Stimulated activated CD4-positive, alpha-beta T cell treated with anti-CD3 and anti-CD28 coated beads, Interleukin-4, amount 100 ng/mL, for 24 hours (primary cell): ENCODE measurements at regions not wholly inside any gene's neighbourhood (a gene's known extent, or its start where the extent isn't known, plus 50 kb on each side); places are given as distances from the start of the nearest gene placed in this dataset.

Source experiments
- DNase-seq: peaks from one replicate; pipeline ENCODE4 v3.0.0-alpha.2; 2020

- DNase-seq = no peak
These were observed 159.6 kb downstream of the SALL1 start for GRCh38 chr16:50991436-50991835.

GRCh38 chr16:50991006-50991405 lies 160.1 kb downstream of the SALL1 start:
- no peak for DNase-seq

- no peak for DNase-seq
These were observed 162.0 kb downstream of the SALL1 start for GRCh38 chr16:50989047-50989446.

- no peak for DNase-seq
These were observed 162.6 kb downstream of the SALL1 start for GRCh38 chr16:50988441-50988840.

GRCh38 chr16:50986453-50986852 lies 164.6 kb downstream of the SALL1 start:
- DNase-seq = no peak

- no peak for DNase-seq
These were observed 165.3 kb downstream of the SALL1 start for GRCh38 chr16:50985733-50986132.

- no peak for DNase-seq
These were observed 166.4 kb downstream of the SALL1 start for GRCh38 chr16:50984688-50985087.

- DNase-seq = no peak
These were observed 168.3 kb downstream of the SALL1 start for GRCh38 chr16:50982808-50983207.

GRCh38 chr16:50981951-50982350 lies 169.1 kb downstream of the SALL1 start:
- no peak for DNase-seq

GRCh38 chr16:50980666-50981065 lies 170.4 kb downstream of the SALL1 start:
- no peak for DNase-seq

GRCh38 chr16:50979806-50980620 lies 171.1 kb downstream of the SALL1 start:
- no peak for DNase-seq

- DNase-seq = no peak
These were observed 173.9 kb downstream of the SALL1 start for GRCh38 chr16:50977138-50977537.

- DNase-seq = no peak
These were observed 176.5 kb downstream of the SALL1 start for GRCh38 chr16:50974438-50975036.

- DNase-seq = no peak
These were observed 178.2 kb downstream of the SALL1 start for GRCh38 chr16:50972876-50973275.

GRCh38 chr16:50970281-50970680 lies 180.8 kb downstream of the SALL1 start:
- no peak for DNase-seq

- no peak for DNase-seq
These were observed 183.1 kb downstream of the SALL1 start for GRCh38 chr16:50967827-50968612.

- DNase-seq = no peak
These were observed 186.6 kb downstream of the SALL1 start for GRCh38 chr16:50964491-50964890.

- no peak for DNase-seq
These were observed 189.1 kb downstream of the SALL1 start for GRCh38 chr16:50961952-50962351.

- no peak for DNase-seq
These were observed 190.4 kb downstream of the SALL1 start for GRCh38 chr16:50960517-50961202.

GRCh38 chr16:50957056-50957455 lies 194.0 kb downstream of the SALL1 start:
- DNase-seq = no peak

- DNase-seq = no peak
These were observed 194.4 kb downstream of the SALL1 start for GRCh38 chr16:50956637-50957036.

- DNase-seq = no peak
These were observed 195.8 kb downstream of the SALL1 start for GRCh38 chr16:50955311-50955710.

GRCh38 chr16:50954469-50954868 lies 196.6 kb downstream of the SALL1 start:
- no peak for DNase-seq
